ENCODE measurements at regions not wholly inside any gene's neighbourhood (a gene's known extent, or its start where the extent isn't known, plus 50 kb on each side); places are given as distances from the start of the nearest gene placed in this dataset.

GRCh38 chr14:81991998-81992397 lies 458.3 kb upstream of the SEL1L start:
- DNase-seq (ENCODE audit: low spot score): no peak
- TF ChIP-seq, protein P1, sequence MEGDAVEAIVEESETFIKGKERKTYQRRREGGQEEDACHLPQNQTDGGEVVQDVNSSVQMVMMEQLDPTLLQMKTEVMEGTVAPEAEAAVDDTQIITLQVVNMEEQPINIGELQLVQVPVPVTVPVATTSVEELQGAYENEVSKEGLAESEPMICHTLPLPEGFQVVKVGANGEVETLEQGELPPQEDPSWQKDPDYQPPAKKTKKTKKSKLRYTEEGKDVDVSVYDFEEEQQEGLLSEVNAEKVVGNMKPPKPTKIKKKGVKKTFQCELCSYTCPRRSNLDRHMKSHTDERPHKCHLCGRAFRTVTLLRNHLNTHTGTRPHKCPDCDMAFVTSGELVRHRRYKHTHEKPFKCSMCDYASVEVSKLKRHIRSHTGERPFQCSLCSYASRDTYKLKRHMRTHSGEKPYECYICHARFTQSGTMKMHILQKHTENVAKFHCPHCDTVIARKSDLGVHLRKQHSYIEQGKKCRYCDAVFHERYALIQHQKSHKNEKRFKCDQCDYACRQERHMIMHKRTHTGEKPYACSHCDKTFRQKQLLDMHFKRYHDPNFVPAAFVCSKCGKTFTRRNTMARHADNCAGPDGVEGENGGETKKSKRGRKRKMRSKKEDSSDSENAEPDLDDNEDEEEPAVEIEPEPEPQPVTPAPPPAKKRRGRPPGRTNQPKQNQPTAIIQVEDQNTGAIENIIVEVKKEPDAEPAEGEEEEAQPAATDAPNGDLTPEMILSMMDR (IDR thresholded peaks at IDR 0.05; ENCODE audit: extremely low read depth, insufficient read depth, missing control alignments): peak; percentile 41
- in situ Hi-C loops (cut with MboI; ENCODE audit: low pct_unique_long_range_greater_than_20kb, low sequenced_read_pairs, unreplicated experiment): no loop called here

- DNase-seq (ENCODE audit: low spot score): no peak
- TF ChIP-seq, protein P1 (IDR thresholded peaks at IDR 0.05; ENCODE audit: extremely low read depth, insufficient read depth, missing control alignments): no peak
- in situ Hi-C loops (cut with MboI; ENCODE audit: low pct_unique_long_range_greater_than_20kb, low sequenced_read_pairs, unreplicated experiment): no loop called here
Measured at GRCh38 chr14:81993432-81993831, 459.8 kb upstream of the SEL1L start.

- no peak for DNase-seq (ENCODE audit: low spot score)
- TF ChIP-seq, protein P1 (IDR thresholded peaks at IDR 0.05; ENCODE audit: extremely low read depth, insufficient read depth, missing control alignments): no peak
- in situ Hi-C loops (cut with MboI; ENCODE audit: low pct_unique_long_range_greater_than_20kb, low sequenced_read_pairs, unreplicated experiment): no loop called here
Measured at GRCh38 chr14:82003426-82003825, 469.8 kb upstream of the SEL1L start.

GRCh38 chr14:82009076-82009475 lies 475.4 kb upstream of the SEL1L start:
- TF ChIP-seq, protein P1 (IDR thresholded peaks at IDR 0.05; ENCODE audit: extremely low read depth, insufficient read depth, missing control alignments): no peak
- no peak for DNase-seq (ENCODE audit: low spot score)
- in situ Hi-C loops (cut with MboI; ENCODE audit: low pct_unique_long_range_greater_than_20kb, low sequenced_read_pairs, unreplicated experiment): no loop called here

DNA sequence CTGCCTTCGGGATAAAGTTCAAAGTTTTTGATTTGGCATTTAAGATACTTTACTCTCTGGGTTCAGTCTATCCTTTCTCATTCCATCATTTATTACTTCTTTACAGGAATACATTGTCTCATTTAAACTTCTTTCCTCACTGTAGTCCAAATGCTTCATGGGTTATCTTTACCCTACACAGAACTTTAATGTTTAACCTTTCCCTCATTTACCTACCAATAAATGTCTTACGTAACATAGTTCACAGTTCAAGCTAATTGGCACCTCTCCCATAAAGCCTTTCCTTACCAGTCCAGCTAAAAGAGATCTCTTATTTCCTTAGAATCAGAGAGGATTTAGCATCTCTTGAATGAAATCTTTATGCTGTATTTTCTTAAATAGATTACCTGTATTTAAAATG lies 476.3 kb upstream of the SEL1L start:
- TF ChIP-seq, protein P1 (IDR thresholded peaks at IDR 0.05; ENCODE audit: extremely low read depth, insufficient read depth, missing control alignments): no peak

GRCh38 chr14:82011460-82011859 lies 477.8 kb upstream of the SEL1L start:
- in situ Hi-C loops (cut with MboI; ENCODE audit: low pct_unique_long_range_greater_than_20kb, low sequenced_read_pairs, unreplicated experiment): no loop called here
- no peak for DNase-seq (ENCODE audit: low spot score)
- TF ChIP-seq, protein P1 (IDR thresholded peaks at IDR 0.05; ENCODE audit: extremely low read depth, insufficient read depth, missing control alignments): no peak

More for the DNA sequence above, 476.3 kb upstream of the SEL1L start:
- in situ Hi-C loops (cut with MboI; ENCODE audit: low pct_unique_long_range_greater_than_20kb, low sequenced_read_pairs, unreplicated experiment): no loop called here
- DNase-seq (ENCODE audit: low spot score): no peak

- no peak for DNase-seq (ENCODE audit: low spot score)
- in situ Hi-C loops (cut with MboI; ENCODE audit: low pct_unique_long_range_greater_than_20kb, low sequenced_read_pairs, unreplicated experiment): no loop called here
- TF ChIP-seq, protein P1 (IDR thresholded peaks at IDR 0.05; ENCODE audit: extremely low read depth, insufficient read depth, missing control alignments): no peak
Measured at GRCh38 chr14:82029038-82029437, 495.4 kb upstream of the SEL1L start.
